ENCODE measurements at regions not wholly inside any gene's neighbourhood (a gene's known extent, or its start where the extent isn't known, plus 50 kb on each side); places are given as distances from the start of the nearest gene placed in this dataset.
"Not testable (repeated sequence)": the region's sequence is repeated elsewhere in the genome, so short reads cannot be mapped to it uniquely, and the experiment has no call there.

DNA sequence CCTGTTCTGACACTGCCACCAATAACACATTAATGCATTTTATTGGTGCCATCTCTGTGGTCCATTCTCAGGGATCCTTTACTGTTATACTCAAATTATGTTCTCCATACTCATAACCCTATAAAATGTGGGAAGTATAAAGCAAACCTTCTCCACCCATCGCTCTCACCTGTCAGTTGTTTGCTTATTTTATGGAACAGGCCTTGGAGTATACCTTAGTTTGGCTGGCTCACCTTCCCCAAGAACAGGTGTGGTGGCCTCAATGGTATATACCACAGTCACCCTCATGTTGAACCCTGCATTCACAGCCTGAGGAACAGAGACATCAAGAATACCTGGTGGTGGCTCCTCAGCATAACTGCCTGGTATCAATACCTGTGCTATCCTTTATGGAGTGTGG, 308.4 kb upstream of the STXBP6 start:
- H3K4me3 ChIP-seq (ENCODE audit: low read depth, low read length): no peak overlapping the region
- TF ChIP-seq, protein P1, sequence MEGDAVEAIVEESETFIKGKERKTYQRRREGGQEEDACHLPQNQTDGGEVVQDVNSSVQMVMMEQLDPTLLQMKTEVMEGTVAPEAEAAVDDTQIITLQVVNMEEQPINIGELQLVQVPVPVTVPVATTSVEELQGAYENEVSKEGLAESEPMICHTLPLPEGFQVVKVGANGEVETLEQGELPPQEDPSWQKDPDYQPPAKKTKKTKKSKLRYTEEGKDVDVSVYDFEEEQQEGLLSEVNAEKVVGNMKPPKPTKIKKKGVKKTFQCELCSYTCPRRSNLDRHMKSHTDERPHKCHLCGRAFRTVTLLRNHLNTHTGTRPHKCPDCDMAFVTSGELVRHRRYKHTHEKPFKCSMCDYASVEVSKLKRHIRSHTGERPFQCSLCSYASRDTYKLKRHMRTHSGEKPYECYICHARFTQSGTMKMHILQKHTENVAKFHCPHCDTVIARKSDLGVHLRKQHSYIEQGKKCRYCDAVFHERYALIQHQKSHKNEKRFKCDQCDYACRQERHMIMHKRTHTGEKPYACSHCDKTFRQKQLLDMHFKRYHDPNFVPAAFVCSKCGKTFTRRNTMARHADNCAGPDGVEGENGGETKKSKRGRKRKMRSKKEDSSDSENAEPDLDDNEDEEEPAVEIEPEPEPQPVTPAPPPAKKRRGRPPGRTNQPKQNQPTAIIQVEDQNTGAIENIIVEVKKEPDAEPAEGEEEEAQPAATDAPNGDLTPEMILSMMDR (conservative IDR thresholded peaks at IDR 0.05; ENCODE audit: low read depth, low read length): no peak
- no peak for DNase-seq (ENCODE audit: low read depth)

DNA sequence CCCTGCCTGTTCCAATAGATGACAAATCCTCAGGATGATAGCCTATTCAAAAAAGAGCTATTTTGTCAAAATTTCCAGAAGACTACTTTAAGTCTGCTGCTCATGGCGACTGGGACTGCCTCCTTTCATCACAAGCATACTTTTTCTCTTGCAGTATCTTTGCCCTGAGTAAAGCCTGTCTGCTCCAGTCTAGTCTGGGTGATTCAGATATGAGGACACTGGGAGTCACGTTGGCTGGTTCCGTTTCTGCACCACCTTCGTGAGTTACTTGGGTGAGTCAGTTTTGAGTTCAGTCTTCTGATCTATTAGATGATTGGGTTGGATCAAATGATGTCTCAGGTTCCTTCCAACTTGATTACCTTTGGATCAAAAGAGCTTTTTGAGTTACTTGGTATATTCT, 301.3 kb upstream of the STXBP6 start:
- no peak for DNase-seq (ENCODE audit: low read depth)
- TF ChIP-seq, protein P1 (conservative IDR thresholded peaks at IDR 0.05; ENCODE audit: low read depth, low read length): no peak

DNA sequence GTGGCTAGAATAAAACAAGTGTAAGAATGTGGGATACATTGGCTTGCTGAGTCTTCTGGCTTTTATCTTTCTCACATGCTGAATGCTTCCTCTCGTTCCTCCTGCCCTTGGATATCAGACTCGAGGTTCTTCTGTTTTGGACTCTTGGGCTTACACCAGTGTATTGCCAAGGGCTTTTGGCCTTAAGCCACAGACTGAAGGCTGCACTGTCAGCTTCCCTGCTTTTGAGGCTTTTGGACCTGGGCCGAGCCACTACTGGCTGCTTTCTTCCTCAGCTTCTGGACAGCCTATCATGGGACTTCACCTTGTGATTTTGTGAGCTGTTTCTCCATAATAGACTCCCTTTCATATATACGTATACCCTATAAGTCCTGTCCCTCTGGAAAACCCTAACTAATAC, 300.9 kb upstream of the STXBP6 start:
- no peak for DNase-seq (ENCODE audit: low read depth)
- no peak overlapping the region for H3K4me3 ChIP-seq (ENCODE audit: low read depth, low read length)
- TF ChIP-seq, protein P1 (conservative IDR thresholded peaks at IDR 0.05; ENCODE audit: low read depth, low read length): no peak

More for the DNA sequence above, 301.3 kb upstream of the STXBP6 start:
- no peak overlapping the region for H3K4me3 ChIP-seq (ENCODE audit: low read depth, low read length)

DNA sequence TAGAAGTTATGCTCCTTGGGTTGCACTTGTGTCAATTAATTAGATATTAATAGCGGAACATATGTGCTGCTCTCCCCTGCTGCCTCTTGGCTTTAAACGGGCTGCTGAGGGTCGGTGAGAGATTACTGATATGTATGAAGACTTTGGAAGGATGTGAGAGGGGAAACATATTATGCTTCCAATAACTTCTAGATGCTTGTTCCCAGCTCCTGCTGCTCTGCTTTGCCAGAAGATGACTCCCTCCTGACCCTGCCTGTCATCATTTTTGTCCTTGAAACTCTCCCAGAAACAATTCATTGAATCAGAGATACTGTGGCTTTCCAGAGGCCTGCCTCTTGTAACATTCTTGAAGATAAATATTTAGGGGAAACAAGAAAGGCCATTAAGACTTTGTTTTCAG, 300.1 kb upstream of the STXBP6 start:
- no peak for DNase-seq (ENCODE audit: low read depth)
- no peak overlapping the region for H3K4me3 ChIP-seq (ENCODE audit: low read depth, low read length)
- TF ChIP-seq, protein P1 (conservative IDR thresholded peaks at IDR 0.05; ENCODE audit: low read depth, low read length): no peak

DNA sequence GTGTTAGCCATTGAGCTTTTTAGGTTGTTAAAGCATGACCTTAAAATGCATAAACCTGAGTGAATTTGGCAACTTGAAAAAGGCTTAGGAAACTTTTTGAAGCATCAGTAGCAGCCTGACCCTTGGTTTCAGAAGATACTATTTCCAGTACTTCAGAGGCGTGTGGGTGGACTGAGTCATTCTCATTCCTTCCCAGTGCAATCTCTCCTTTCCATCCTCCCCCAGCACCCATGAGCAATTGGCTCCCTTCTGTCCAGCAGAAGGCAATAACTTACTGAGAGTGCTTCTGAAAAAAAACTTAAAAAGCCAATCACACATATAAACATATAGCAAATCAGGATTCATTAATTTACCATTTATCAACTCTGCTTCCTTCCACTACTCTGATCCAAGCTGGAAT, 299.3 kb upstream of the STXBP6 start:
- DNase-seq (ENCODE audit: low read depth): no peak
- H3K4me3 ChIP-seq (ENCODE audit: low read depth, low read length): no peak overlapping the region
- TF ChIP-seq, protein P1 (conservative IDR thresholded peaks at IDR 0.05; ENCODE audit: low read depth, low read length): no peak

DNA sequence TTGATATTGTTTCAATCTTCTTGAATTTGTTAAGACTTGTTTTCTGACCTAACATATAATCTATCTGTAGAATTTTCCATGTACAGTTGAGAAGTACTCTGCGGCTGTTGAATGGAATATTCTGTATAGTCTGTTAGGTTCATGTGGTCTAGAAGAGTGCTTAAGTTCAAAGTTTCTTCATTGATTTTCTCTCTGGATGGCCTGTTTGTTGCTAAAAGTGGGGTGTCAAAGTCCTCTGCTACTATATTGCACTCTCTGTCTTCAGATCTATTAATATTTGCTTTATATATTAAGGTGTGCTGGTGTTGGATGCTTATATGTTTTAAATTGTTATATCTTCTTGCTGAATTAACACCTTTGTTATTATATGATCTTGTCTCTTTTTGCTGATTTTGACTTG, 290.9 kb upstream of the STXBP6 start:
- TF ChIP-seq, protein P1 (conservative IDR thresholded peaks at IDR 0.05; ENCODE audit: low read depth, low read length): no peak
- no peak for DNase-seq (ENCODE audit: low read depth)
- H3K4me3 ChIP-seq (ENCODE audit: low read depth, low read length): no peak overlapping the region

DNA sequence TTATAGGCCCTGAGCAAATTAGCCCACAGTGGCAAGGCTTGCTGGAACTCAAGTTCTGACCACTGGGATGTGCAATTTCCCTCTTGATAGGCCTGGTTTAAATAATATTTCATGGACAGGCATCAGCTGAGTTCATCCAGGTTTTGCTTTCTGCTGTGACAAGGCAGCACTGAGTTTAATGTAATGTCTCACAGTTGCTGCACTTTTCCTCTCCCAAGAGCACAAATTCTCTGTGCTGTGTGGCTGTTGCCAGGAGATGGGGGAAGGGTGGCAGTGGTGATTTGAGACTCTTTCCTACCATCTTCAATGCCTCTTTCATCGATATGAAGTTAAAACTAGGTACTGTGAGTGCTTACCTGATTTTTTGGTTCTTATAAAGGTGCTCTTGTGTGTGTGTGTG, 272.8 kb upstream of the STXBP6 start:
- H3K4me3 ChIP-seq (ENCODE audit: low read depth, low read length): no peak overlapping the region
- TF ChIP-seq, protein P1 (conservative IDR thresholded peaks at IDR 0.05; ENCODE audit: low read depth, low read length): no peak
- no peak for DNase-seq (ENCODE audit: low read depth)

DNA sequence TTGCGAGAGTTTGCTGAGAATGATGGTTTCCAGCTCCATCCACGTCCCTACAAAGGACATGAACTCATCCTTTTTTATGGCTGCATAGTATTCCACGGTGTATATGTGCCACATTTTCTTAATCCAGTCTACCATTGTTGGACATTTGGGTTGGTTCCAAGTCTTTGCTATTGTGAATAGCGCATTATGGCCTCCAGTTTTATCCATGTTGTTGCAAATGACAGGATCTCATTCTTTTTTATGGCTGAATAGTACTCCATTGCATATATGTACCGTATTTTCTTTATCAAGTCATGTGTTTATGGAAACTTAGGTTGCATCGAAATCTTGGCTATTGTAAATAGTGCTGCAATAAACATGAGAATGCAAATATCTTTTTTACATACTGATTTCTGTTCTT, 266.1 kb upstream of the STXBP6 start:
- H3K4me3 ChIP-seq (ENCODE audit: low read depth, low read length); DNase-seq (ENCODE audit: low read depth): not testable (repeated sequence)

All from choroid plexus epithelial cell (primary cell).